H9 (cell line): ENCODE measurements at regions not wholly inside any gene's neighbourhood (a gene's known extent, or its start where the extent isn't known, plus 50 kb on each side); places are given as distances from the start of the nearest gene placed in this dataset.

Source experiments
- DNase-seq: peaks from one replicate; pipeline ENCODE4 v3.0.0-alpha.2; 2017
- H2AFZ ChIP-seq: one replicate; pipeline ENCODE4 v1.6.1; 2013; ENCODE audit warnings: mild to moderate bottlenecking, low read length, control low read depth, moderate library complexity
- H2AK5ac ChIP-seq: 2 replicates; pipeline ENCODE4 v1.6.1; 2013; ENCODE audit warnings: low read length, control low read depth, mixed read lengths; ENCODE audit not compliant: insufficient read length
- H2BK120ac ChIP-seq: one replicate; pipeline ENCODE4 v1.6.1; 2013; ENCODE audit warnings: low read depth, mild to moderate bottlenecking, low read length, control low read depth, inconsistent platforms; ENCODE audit not compliant: poor library complexity, severe bottlenecking
- H2BK12ac ChIP-seq: 2 replicates; pipeline ENCODE4 v1.6.1; 2013; ENCODE audit warnings: low read length, control low read depth, mixed read lengths, low read depth; ENCODE audit not compliant: insufficient read length
- H2BK15ac ChIP-seq: 2 replicates; pipeline ENCODE4 v1.6.1; 2013; ENCODE audit warnings: low read depth, low read length, control low read depth
- H2BK20ac ChIP-seq: one replicate; pipeline ENCODE4 v1.6.1; 2013; ENCODE audit warnings: low read depth, mild to moderate bottlenecking, low read length, control low read depth, inconsistent platforms; ENCODE audit not compliant: poor library complexity, severe bottlenecking
- H2BK5ac ChIP-seq: 2 replicates; pipeline ENCODE4 v1.6.1; 2013; ENCODE audit warnings: low read length, control low read depth, mixed read lengths; ENCODE audit not compliant: insufficient read length
- H3K14ac ChIP-seq: 2 replicates; pipeline ENCODE4 v1.6.1; 2013; ENCODE audit warnings: low read length, control low read depth; ENCODE audit not compliant: insufficient read depth
- H3K18ac ChIP-seq: 2 replicates; pipeline ENCODE4 v1.6.1; 2013; ENCODE audit warnings: low read depth, mild to moderate bottlenecking, mixed read lengths, low read length, control low read depth; ENCODE audit not compliant: insufficient read length
- H3K23ac ChIP-seq: 2 replicates; pipeline ENCODE4 v1.6.1; 2013; ENCODE audit warnings: low read length, control low read depth, mixed read lengths, low read depth; ENCODE audit not compliant: insufficient read length
- H3K23me2 ChIP-seq: 2 replicates; pipeline ENCODE4 v1.6.1; 2013; ENCODE audit warnings: low read depth, mild to moderate bottlenecking, mixed read lengths, low read length, control low read depth; ENCODE audit not compliant: insufficient read length, poor library complexity, severe bottlenecking
- H3K27ac ChIP-seq: 2 replicates; pipeline ENCODE4 v1.5.1; 2013; ENCODE audit warnings: low read length, control low read depth, mixed read lengths, low read depth; ENCODE audit not compliant: insufficient read length
- H3K27me3 ChIP-seq: 2 replicates; pipeline ENCODE4 v1.6.1; 2013; ENCODE audit warnings: low read length, control low read depth, inconsistent platforms; ENCODE audit not compliant: insufficient read depth
- H3K4ac ChIP-seq: 2 replicates; pipeline ENCODE4 v1.6.1; 2013; ENCODE audit warnings: low read depth, mild to moderate bottlenecking, control low read depth, inconsistent platforms, low read length, moderate library complexity
- H3K4me1 ChIP-seq: 2 replicates; pipeline ENCODE4 v1.6.1; 2013; ENCODE audit warnings: low read length, control low read depth, inconsistent platforms; ENCODE audit not compliant: insufficient read depth
- H3K4me2 ChIP-seq: 2 replicates; pipeline ENCODE4 v1.6.1; 2013; ENCODE audit warnings: low read length, control low read depth, mixed read lengths; ENCODE audit not compliant: insufficient read length, insufficient read depth
- H3K56ac ChIP-seq: 2 replicates; pipeline ENCODE4 v1.6.1; 2013; ENCODE audit warnings: low read depth, mild to moderate bottlenecking, mixed read lengths, low read length, control low read depth; ENCODE audit not compliant: insufficient read length
- H3K79me1 ChIP-seq: 2 replicates; pipeline ENCODE4 v1.6.1; 2013; ENCODE audit warnings: low read depth, mild to moderate bottlenecking, moderate library complexity, low read length, control low read depth, inconsistent platforms; ENCODE audit not compliant: insufficient read depth, poor library complexity, severe bottlenecking
- H3K79me2 ChIP-seq: 2 replicates; pipeline ENCODE4 v1.6.1; 2013; ENCODE audit warnings: low read length, control low read depth, inconsistent platforms; ENCODE audit not compliant: insufficient read depth
- H3K9ac ChIP-seq: 2 replicates; pipeline ENCODE4 v1.6.1; 2013; ENCODE audit warnings: low read length, control low read depth, mixed read lengths; ENCODE audit not compliant: insufficient read length; ENCODE audit errors: extremely low read depth
- H3K9me3 ChIP-seq: one replicate; pipeline ENCODE4 v1.6.1; 2013; ENCODE audit warnings: low read depth, low read length, inconsistent platforms; ENCODE audit not compliant: control insufficient read depth
- H3T11ph ChIP-seq: one replicate; pipeline ENCODE4 v1.6.1; 2013; ENCODE audit warnings: mild to moderate bottlenecking, low read length, control low read depth, inconsistent platforms
- H4K20me1 ChIP-seq: one replicate; pipeline ENCODE4 v1.6.1; 2013; ENCODE audit not compliant: control insufficient read depth, insufficient read length, insufficient read depth
- H4K5ac ChIP-seq: 2 replicates; pipeline ENCODE4 v1.6.1; 2013; ENCODE audit warnings: low read depth, mild to moderate bottlenecking, mixed read lengths, low read length, control low read depth; ENCODE audit not compliant: insufficient read length
- H4K8ac ChIP-seq: replicated peaks from 2 replicates; pipeline ENCODE4 v1.6.1; 2013; ENCODE audit warnings: low read length, control low read depth, mixed read lengths, low read depth; ENCODE audit not compliant: insufficient read length
- H4K91ac ChIP-seq: 2 replicates; pipeline ENCODE4 v1.6.1; 2013; ENCODE audit warnings: low read depth, mild to moderate bottlenecking, moderate library complexity, mixed read lengths, low read length, control low read depth; ENCODE audit not compliant: insufficient read length
- H3K27ac Mint-ChIP-seq, 3 experiments: 2 replicates in 2 of 3; 3 replicates in 1 of 3; pipeline ENCODE4 v1.8.0; 2020 to 2021; ENCODE audit warnings: mixed read lengths in 3 of 3, mild to moderate bottlenecking in 1 of 3, moderate library complexity in 1 of 3
- H3K27me3 Mint-ChIP-seq: 2 replicates; pipeline ENCODE4 v1.8.0; 2021; ENCODE audit warnings: low read depth, mild to moderate bottlenecking, moderate library complexity, mixed read lengths
- H3K36me3 Mint-ChIP-seq, 3 experiments: 2 replicates in 2 of 3; 3 replicates in 1 of 3; pipeline ENCODE4 v1.8.0; 2020 to 2021; ENCODE audit warnings: low read depth in 3 of 3, mixed read lengths in 3 of 3; ENCODE audit not compliant: insufficient read depth in 1 of 3
- H3K4me1 Mint-ChIP-seq, 2 experiments: 2 replicates each; pipeline ENCODE4 v1.8.0; 2020; ENCODE audit warnings: mixed read lengths in 2 of 2
- H3K4me3 Mint-ChIP-seq, 2 experiments: 2 replicates in 1 of 2; 3 replicates in 1 of 2; pipeline ENCODE4 v1.8.0; 2020 to 2021; ENCODE audit warnings: mild to moderate bottlenecking in 2 of 2, mixed read lengths in 2 of 2, moderate library complexity in 1 of 2
- H3K9me3 Mint-ChIP-seq, 2 experiments: 2 replicates in 1 of 2; 3 replicates in 1 of 2; pipeline ENCODE4 v1.8.0; 2020; ENCODE audit warnings: mild to moderate bottlenecking in 2 of 2, mixed read lengths in 2 of 2, moderate library complexity in 1 of 2
- CTCF ChIP-seq: fragments of 200-600 bp; sonication (generic); conservative IDR thresholded peaks from 3 replicates; pipeline ENCODE4 v1.8.0; 2021; ENCODE audit warnings: antibody characterized with exemption, mild to moderate bottlenecking
- WGBS: extraction: QIAGEN DNeasy Blood & Tissue Kit; methylation state at CpG from one replicate; pipeline ENCODE4 v1.1.7; 2013; ENCODE audit warnings: missing lambda C conversion rate, low lambda C conversion rate, mixed read lengths; ENCODE audit not compliant: insufficient read length; ENCODE audit errors: extremely low coverage; 5-methylcytosine and 5-hydroxymethylcytosine counted together

DNA sequence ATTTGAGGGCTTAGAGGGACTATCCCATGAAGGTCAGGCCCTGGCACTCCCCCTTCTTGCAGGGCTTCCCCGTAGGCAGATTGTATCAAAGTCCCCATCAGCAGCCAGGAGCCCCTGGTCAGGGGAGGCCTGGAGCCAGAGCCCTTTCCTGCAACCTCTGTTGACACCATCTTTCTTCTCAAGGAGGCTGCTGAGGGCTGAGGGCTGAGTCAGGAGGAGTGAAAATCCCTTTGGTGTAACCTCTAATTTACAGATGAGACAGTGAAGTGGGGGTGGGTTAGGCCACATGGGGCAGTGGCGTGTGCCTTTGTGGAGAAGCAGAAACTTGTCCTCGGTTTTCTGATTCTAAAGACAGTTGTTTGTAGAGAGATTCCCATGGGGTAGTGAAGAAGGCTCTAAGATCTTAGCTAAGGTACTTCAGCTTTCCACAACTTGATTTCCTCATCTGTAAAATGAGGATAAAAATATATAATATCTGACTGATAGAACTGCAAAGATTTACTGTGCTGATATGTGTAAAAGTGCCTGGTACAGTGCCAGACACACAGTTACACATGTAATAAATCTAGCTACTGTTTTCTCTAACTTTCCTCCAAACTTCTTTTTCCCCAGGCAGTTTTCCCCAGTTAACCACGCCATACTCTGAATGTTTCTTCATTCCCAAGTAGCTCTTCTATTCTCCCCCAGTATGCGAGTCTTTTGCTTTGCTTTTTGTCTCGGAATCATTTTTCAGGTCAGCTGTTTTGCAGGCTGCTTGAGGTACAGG is 249.4 kb upstream of the TPM1 start:
- no peak overlapping the region for H4K5ac ChIP-seq
- H4K91ac ChIP-seq, result no peak overlapping the region
- H2BK20ac ChIP-seq, result no peak overlapping the region
- H3K27ac ChIP-seq, result no peak overlapping the region
- Mint-ChIP-seq H3K27me3 (no peaks in the 10 kb centered on the region), H3K27ac (0 out of 7 replicates have a peak overlapping the region, but pooled peaks of 1 of the 3 experiments have one; percentile 19), H3K9me3 (no peaks in the 10 kb centered on the region), H3K36me3 (peaks cover 0 to 8% (median 4%) of the 10 kb centered on the region in 3 experiments; a peak in 4 of 7 replicates), H3K4me3 (no peak overlapping the region), H3K4me1 (peaks cover 40 to 49% of the 10 kb centered on the region in 2 experiments)
- no peaks in the 10 kb centered on the region for H4K20me1 ChIP-seq
- no peaks in the 10 kb centered on the region for H3K9me3 ChIP-seq
- no peaks in the 10 kb centered on the region for H3K79me1 ChIP-seq
- H3K23me2 ChIP-seq, result no peaks in the 10 kb centered on the region
- H3K14ac ChIP-seq, result no peak overlapping the region
- no peak overlapping the region for H2BK12ac ChIP-seq
- no peak overlapping the region for H3K56ac ChIP-seq
- H2AK5ac ChIP-seq, result no peak overlapping the region
- no peaks in the 10 kb centered on the region for H3K79me2 ChIP-seq
- H2BK5ac ChIP-seq, result no peak overlapping the region
- H2AFZ ChIP-seq, result no peak overlapping the region
- no peak overlapping the region for H3K18ac ChIP-seq
- H3K4ac ChIP-seq, result no peak overlapping the region
- no peak for TF ChIP-seq CTCF
- H3K27me3 ChIP-seq, result no peaks in the 10 kb centered on the region
- no peak overlapping the region for H4K8ac ChIP-seq
- H3K4me1 ChIP-seq, result no peaks in the 10 kb centered on the region
- H3T11ph ChIP-seq, result no peak overlapping the region
- H3K23ac ChIP-seq, result no peak overlapping the region
- no peak overlapping the region for H2BK120ac ChIP-seq
- no peak overlapping the region for H2BK15ac ChIP-seq
- no peak for DNase-seq
- WGBS, result no CpG with 5 or more reads among the region's 6 CpGs
- H3K9ac ChIP-seq, result no peak overlapping the region
- no peak overlapping the region for H3K4me2 ChIP-seq
